GM23338 (cell line): ENCODE measurements at regions not wholly inside any gene's neighbourhood (a gene's known extent, or its start where the extent isn't known, plus 50 kb on each side); places are given as distances from the start of the nearest gene placed in this dataset.

Experiments
- EZH2 ChIP-seq: fragments of 200-600 bp; sonication (generic); IDR thresholded peaks from one replicate; pipeline ENCODE4 v1.8.0; 2017; ENCODE audit warnings: antibody characterized with exemption, mild to moderate bottlenecking, low read depth; ENCODE audit not compliant: unreplicated experiment
- EZH2phosphoT487 ChIP-seq: fragments of 200-600 bp; sonication (generic); IDR thresholded peaks from one replicate; pipeline ENCODE4 v1.8.1; 2018; ENCODE audit warnings: antibody characterized with exemption; ENCODE audit not compliant: unreplicated experiment
- JUNB ChIP-seq: IDR thresholded peaks from one replicate; pipeline ENCODE4 v1.6.1; 2016; ENCODE audit warnings: antibody characterized with exemption; ENCODE audit not compliant: unreplicated experiment
- POLR2AphosphoS5 ChIP-seq: IDR thresholded peaks from 2 replicates; pipeline ENCODE4 v1.6.1; 2016; ENCODE audit warnings: antibody characterized with exemption, low read depth
- STAT1 ChIP-seq: IDR thresholded peaks from one replicate; pipeline ENCODE4 v1.6.1; 2016; ENCODE audit warnings: antibody characterized with exemption; ENCODE audit not compliant: unreplicated experiment
- TF ChIP-seq, protein P1 (sequence below), 2 experiments: fragments of 200-600 bp in 1 of 2; sonication (generic) in 1 of 2; conservative IDR thresholded peaks; 2 replicates each; pipeline versions ENCODE4 v1.5.1 to v1.6.1; 2016 to 2017; ENCODE audit warnings: antibody characterized with exemption in 2 of 2, low read depth in 2 of 2, mild to moderate bottlenecking in 2 of 2, moderate library complexity in 1 of 2
- TF ChIP-seq, protein P2 (sequence below): IDR thresholded peaks from one replicate; pipeline ENCODE4 v1.6.1; 2018; ENCODE audit warnings: antibody characterized with exemption; ENCODE audit not compliant: unreplicated experiment

DNA sequence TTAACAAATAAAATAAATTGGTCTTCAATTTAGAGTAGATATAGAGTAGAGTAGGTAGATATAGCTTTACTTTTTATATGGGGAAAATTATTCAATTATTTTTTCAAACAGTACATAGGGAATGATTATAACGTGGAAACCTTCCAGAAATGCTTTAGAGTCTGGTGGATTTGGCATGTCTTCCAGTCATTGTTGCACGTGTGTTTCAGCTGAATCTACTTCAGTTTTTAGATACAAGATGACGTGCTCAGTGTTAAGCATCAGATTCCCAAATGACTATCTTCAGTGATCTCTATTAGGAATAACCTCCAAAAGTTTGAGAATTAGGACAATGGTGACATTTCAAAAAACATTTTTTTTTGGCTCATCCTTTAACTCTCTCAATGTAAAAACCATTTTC is 616.9 kb downstream of the ANKRD50 start:
- TF ChIP-seq, protein P1, sequence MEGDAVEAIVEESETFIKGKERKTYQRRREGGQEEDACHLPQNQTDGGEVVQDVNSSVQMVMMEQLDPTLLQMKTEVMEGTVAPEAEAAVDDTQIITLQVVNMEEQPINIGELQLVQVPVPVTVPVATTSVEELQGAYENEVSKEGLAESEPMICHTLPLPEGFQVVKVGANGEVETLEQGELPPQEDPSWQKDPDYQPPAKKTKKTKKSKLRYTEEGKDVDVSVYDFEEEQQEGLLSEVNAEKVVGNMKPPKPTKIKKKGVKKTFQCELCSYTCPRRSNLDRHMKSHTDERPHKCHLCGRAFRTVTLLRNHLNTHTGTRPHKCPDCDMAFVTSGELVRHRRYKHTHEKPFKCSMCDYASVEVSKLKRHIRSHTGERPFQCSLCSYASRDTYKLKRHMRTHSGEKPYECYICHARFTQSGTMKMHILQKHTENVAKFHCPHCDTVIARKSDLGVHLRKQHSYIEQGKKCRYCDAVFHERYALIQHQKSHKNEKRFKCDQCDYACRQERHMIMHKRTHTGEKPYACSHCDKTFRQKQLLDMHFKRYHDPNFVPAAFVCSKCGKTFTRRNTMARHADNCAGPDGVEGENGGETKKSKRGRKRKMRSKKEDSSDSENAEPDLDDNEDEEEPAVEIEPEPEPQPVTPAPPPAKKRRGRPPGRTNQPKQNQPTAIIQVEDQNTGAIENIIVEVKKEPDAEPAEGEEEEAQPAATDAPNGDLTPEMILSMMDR (conservative IDR thresholded peaks at IDR 0.05; ENCODE audit: low read depth in 2 of 2), result no peak
- TF ChIP-seq EZH2 (no peak), POLR2AphosphoS5 (no peak), EZH2phosphoT487 (no peak), JUNB (no peak), STAT1 (no peak)
- TF ChIP-seq, protein P2, sequence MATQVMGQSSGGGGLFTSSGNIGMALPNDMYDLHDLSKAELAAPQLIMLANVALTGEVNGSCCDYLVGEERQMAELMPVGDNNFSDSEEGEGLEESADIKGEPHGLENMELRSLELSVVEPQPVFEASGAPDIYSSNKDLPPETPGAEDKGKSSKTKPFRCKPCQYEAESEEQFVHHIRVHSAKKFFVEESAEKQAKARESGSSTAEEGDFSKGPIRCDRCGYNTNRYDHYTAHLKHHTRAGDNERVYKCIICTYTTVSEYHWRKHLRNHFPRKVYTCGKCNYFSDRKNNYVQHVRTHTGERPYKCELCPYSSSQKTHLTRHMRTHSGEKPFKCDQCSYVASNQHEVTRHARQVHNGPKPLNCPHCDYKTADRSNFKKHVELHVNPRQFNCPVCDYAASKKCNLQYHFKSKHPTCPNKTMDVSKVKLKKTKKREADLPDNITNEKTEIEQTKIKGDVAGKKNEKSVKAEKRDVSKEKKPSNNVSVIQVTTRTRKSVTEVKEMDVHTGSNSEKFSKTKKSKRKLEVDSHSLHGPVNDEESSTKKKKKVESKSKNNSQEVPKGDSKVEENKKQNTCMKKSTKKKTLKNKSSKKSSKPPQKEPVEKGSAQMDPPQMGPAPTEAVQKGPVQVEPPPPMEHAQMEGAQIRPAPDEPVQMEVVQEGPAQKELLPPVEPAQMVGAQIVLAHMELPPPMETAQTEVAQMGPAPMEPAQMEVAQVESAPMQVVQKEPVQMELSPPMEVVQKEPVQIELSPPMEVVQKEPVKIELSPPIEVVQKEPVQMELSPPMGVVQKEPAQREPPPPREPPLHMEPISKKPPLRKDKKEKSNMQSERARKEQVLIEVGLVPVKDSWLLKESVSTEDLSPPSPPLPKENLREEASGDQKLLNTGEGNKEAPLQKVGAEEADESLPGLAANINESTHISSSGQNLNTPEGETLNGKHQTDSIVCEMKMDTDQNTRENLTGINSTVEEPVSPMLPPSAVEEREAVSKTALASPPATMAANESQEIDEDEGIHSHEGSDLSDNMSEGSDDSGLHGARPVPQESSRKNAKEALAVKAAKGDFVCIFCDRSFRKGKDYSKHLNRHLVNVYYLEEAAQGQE, result no peak
